Suppressor macrophage treated with lipopolysaccharide for 1 hour (primary cell): ENCODE measurements at regions not wholly inside any gene's neighbourhood (a gene's known extent, or its start where the extent isn't known, plus 50 kb on each side); places are given as distances from the start of the nearest gene placed in this dataset.
"Not testable (repeated sequence)": the region's sequence is repeated elsewhere in the genome, so short reads cannot be mapped to it uniquely, and the experiment has no call there.

Experiments
- DNase-seq, 3 donors: peaks; one replicate each; pipeline ENCODE4 v3.0.0-alpha.2; 2020 to 2022

DNA sequence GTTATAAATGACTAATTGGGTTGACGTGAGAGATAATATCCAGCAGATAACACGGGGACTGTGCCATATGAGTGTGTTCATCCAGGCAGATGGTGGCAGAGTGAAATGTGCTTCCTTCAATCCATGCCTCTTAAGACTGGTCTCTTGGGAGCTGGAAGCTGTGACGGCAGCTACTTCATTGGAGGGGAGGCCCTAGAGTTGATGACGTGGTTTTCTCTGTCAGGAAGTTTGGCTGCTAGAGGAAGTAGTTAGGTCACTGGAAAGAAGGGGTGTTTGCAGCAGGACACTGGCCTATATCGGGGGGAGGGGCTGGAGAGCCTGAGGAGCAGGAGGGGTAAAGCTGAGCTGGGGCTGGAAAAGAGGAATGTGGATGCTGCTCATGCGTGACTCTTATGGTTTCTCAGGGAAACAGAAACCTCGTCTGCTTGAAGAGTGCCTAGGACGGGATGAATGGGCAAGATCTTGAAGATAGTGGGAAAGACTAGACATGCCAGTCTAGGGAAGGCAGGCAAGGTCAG, 3051.6 kb downstream of the RPIA start:
- peak; percentile 4 to 56 (median 52) for DNase-seq

DNA sequence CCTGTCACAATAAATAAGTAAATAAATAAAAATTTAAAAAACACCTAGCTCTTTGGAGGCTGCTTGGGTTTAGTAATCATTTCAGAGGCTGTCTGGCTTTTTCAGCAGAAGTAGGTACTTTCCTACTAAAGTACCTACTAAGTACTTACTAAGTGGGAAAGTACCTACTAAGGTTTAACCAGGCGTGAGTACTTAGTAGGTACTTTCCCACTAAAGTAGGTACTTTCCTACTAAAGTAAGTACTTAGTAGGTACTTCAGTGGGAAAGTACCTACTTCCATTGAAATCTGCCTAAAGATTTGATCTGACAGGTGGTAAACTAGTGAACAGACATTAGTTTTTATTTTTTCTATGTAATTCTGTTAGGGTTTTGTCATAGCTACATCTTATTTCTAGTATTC, 3052.4 kb downstream of the RPIA start:
- DNase-seq = peak in 2 of 3 donors; percentile 18 to 26

DNA sequence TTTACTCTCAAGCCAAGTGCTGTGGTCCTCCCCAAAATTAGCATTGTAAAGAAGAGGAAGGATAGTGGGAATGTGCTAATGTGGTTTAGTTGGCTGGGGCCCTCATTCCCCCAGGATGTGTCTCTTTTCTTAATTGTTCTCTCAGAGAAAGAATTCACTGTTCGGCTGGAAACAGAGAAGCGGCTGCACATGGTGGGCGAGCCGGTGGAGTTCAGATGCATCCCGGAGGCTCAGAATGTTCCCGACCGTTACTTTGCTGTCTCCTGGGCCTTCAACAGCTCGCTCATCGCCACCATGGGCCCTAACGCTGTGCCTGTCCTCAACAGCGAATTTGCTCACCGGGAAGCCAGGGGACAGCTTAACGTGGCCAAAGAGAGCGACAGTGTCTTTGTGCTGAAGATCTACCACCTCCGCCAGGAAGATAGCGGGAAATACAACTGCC, 3053.2 kb downstream of the RPIA start:
- DNase-seq = not testable (repeated sequence)

DNA sequence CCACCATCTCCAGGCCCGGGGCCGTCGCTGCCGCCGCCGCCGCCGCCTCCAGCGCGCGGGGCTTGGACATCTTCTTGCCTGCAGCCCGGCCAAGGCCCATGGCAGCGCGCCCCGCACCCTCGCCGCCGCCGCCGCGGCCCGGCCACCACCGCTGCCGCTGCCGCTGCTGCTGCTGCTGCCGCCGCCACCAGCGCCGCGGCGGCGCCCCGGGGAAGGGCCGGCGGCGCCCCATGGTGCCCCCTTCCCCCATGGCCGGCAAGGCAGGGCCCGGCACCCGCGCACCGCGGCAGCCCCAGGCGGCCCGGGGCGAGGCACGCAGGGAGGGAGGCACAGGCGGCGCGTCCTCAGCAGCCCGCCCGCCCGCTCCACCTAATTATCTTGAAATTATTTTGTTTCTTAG, 3057.4 kb downstream of the RPIA start:
- peak in 1 of 3 donors; percentile 18 for DNase-seq

DNA sequence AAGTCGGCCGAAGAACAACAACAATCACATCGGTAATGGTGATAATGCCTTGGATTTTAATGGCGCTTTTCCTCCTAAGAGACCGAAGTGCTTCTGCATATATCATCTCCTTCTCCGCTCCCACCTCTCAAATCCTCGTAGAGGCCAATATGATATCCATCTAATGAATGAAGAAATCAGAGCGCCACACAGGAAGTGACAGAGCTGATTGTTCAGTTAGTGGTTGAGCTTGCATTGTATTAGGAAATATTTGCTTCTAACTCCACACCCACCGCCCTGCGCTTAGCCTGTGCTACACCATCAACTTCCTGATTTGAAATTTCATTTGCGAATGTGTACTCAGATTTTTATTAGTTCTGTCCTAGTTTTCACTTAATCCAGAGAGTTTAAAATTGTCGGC, 3058.2 kb downstream of the RPIA start:
- DNase-seq = peak in 2 of 3 donors; percentile 54 to 58

DNA sequence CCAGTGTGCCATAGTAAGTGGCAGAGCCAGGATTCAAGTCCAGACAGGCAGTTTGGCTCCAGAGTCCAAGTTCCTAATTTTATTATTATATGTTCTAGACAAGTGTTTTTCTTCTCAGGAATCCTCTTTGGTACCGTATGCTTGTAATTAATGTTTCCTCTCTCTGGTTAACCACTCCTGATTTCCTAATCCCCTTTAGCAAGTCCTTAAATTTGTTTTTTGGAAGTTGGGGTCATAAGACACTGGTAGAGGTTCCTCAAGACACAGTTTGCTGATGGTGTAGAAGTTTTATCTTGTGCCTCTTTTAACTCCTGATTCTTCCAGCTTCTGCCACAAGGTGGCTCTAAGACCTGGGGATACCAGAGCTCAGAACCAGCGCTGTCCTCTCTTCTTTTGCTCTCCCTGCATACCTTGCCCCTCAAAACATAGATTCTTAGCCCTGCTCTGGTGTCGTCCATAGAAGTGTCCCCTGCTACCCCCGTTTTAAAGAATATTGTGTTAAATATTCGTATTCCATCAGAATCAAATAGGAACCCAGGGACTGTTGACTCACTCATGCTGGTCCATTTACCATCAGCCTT, 3068.0 kb downstream of the RPIA start:
- not testable (repeated sequence) for DNase-seq

DNA sequence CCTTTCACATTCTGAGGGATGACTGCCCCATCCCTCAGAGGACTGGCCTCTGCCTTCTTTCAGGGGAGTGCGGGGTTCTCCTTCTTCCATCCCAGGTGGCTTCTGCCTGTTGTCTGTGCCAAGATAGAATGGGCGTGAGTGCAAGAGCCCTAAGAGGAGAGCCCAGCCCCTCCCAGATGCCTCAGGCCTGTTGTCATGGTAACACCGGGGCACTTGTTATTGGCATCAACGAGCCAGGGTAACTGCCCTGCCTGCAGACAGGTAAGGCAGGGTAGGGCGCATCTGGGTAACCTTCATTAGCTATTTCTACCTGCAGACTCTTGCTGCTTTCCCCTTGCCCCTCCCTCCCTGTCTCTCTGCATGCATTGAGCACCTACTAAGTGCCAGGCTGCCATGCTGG, 3069.2 kb downstream of the RPIA start:
- DNase-seq = not testable (repeated sequence)

DNA sequence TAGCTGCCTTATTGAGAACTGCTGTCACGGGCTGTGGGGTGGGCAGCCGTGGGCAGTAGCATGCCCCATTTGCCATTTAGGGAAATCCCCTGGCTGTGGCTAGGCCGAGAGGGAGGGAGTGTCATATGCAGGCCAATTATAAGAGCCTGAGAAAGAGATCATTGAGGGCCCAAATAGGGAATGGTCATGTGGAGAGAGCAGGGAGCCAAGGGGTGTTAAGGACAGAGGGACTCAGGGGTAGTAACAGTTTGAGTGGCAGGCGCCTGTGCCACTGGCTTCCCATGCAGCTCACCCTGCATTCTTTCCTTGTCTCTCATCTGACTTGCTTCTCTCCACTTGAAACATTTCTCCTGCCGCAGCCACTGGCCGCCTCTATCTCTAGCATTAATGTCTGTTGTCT, 3070.8 kb downstream of the RPIA start:
- DNase-seq = not testable (repeated sequence)

DNA sequence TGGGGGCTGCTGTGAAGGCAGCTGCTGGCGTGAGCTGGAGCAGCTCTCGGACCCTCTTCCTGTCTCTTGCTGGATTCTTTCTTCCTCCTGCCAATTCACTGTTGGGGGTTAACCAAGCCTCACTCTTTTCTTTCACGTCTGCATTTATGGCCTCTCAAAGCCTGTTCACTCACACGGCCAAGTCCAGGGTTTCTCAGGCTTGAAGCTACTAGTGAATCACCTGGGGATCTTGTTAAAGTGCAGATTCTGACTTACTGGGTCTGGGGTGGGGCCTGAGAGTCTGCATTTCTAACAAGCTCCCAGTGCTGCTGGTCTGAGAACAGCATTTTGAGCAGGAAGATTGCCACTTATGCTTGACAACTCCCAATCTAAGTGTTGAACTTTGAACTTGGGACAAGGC, 3072.2 kb downstream of the RPIA start:
- DNase-seq = not testable (repeated sequence)

DNA sequence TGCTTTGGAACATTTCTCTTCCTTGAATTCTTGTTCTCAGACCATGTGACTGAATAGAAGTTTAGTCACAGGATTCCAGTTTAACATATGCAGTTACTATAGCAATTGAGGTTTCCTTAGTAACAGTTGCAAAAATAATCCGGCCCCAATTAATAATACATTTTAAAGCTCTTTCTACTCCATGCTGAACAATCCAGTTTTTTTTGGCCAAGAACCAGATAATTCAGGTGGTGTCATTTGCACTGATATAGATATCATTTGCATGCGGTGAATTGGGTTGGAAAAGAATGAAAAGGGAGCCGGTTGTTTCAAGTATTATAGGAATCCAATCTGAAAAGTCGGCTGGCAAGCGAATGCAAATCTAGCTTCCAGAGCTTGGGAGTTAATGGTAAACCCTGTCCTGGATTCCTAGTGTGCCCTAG, 3073.1 kb downstream of the RPIA start:
- DNase-seq = not testable (repeated sequence)

DNA sequence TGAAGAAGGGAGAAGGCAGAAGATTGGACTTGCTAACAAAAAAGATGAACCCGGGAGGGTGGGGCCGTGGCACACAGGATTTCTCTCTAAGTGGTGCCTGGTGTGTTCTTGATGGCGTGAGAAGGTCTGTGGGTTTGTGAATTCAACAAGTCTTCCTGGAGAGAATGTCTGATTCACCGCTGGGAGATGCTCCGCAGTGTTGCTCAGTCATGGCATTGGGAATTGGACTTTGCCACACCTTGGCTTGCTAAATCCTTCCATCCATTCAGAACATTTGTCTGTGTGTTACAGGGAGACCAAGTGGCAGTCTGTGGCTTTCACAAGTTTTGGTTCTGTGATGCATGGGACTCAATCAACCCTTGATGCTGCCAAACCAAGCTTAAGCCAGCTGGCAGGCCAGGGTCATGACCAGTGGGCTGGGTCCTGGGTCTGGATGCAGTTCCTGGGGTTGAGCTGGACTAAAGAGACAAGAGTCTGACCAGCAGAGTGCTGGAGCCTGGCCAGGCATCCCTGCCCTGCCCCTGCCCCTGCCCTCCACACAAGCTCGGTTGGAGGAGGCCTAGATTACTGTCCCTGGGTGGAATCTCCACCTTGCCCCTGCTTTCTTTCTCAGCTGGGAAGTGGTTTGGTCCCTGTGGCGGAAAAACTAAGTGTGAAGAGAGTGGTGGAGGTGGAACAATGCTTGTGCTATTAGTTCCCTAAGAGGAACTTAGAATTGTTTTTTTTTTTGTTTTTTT, 3073.7 kb downstream of the RPIA start:
- not testable (repeated sequence) for DNase-seq

DNA sequence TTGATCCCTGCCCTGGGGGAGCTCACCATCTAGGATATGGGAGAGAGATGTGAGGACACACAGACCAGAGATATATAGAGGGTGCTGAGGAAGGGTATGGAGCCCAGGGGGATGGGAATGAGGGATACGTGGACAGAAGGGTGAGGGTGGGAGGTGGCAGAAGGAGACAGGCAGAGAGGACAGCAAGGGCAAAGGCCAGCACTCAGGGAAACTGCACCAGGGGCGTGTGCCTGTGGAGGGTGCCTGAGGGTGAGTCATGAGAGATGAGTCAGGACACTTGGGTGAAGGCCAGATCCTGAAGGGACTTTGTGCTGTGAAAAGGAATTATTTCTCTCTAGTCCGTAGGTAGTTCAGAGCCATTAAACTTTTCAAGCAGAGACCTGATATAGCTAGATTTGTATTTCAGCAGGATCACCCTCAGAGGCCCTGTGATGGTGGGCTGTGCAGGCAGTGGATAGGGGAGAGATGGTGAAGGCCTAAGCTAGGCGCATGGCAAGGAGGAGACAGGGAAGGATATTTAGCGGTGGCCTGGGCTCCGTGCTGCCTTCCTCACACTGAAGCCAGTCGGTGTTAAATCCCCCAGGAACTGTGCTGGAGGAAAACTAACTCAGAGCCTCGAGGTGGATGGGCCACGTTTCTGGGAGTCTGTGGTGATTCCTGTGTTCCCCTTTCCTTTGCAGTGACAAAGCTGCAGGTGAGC, 3075.0 kb downstream of the RPIA start:
- DNase-seq = peak; percentile 77 to 89 (median 86)

DNA sequence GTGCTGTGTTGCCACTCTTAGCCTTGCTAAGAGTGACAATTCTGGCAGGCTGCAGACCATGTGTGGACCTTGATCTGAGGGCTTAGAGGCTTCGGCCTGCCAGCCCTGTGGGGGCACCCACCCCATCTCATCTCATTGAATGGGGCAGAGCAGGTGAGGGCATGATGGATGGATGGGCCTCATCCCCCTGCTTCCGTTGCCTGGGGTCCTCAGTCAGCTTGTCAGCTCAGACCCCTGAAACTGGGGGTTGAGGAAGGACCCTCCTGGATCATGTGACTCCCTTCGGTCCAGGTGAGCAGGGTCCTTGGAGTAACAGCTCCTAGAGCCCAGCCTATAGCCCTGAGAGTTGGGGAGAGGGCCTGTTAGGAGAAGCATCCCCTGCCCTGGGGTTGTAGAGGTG, 3076.8 kb downstream of the RPIA start:
- not testable (repeated sequence) for DNase-seq

DNA sequence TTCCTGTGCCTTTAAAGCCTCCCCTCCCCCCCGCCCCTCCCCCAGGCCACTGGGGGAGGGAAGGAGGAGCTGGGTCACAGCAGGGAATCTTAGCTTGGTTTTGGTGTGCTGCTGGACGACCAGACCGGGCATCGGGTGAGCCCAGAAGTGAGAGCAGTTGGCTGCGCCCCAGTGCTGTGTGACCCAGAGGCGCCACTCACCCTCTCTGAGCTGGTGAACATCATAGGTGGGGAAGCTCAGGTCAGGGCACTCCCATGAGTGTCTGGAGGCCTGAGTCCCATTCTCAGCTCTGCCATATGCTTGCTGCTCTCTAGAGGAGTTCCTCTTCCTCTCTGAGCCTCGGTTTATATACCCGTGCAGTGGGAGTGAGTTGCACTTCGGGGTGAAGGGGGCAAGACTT, 3077.5 kb downstream of the RPIA start:
- not testable (repeated sequence) for DNase-seq

DNA sequence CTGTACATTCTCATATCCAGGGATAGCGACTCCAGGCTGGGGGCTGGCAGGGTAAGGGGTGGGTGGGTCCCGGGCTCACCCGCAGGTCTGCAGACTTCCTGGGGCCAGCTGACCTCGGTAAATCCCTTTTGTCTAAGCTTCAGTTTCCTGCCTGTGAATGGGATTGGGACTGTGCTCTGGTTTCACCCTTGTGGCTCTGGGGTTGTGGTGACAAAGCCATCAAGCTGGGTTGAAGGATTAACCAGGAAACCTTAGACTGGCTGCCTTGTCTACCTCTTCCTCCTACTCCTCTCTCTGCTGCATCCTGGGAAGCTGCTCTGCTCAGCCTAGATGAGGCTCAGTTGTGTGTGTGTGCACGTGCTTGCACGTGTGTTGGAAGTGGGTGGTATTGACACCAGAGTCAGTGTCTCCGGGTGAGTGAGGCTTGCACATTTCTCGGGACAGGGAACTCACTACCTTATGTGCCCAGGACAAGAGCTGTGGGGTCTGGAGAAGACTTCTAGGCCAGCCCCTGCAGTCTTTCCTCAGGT, 3078.6 kb downstream of the RPIA start:
- not testable (repeated sequence) for DNase-seq

DNA sequence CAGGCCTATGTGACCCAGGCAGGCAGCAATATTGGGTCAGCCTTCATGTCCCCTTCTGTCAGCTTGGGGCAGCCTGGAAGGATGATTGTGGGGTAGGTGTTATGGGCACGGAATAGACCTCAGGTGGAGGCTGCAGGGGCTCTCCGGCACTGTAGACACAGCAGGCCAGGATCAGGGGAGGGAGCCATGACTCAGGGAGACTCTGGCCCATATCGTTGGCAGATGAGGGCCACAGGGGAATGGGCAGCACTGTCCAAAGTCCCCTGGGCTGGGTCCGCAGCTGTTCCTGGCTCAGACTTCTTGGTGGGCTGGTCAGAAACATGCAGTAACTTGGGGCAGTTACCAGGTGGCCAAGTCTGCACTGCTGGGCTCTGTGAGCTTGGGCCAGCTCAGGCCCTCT, 3080.1 kb downstream of the RPIA start:
- not testable (repeated sequence) for DNase-seq

DNA sequence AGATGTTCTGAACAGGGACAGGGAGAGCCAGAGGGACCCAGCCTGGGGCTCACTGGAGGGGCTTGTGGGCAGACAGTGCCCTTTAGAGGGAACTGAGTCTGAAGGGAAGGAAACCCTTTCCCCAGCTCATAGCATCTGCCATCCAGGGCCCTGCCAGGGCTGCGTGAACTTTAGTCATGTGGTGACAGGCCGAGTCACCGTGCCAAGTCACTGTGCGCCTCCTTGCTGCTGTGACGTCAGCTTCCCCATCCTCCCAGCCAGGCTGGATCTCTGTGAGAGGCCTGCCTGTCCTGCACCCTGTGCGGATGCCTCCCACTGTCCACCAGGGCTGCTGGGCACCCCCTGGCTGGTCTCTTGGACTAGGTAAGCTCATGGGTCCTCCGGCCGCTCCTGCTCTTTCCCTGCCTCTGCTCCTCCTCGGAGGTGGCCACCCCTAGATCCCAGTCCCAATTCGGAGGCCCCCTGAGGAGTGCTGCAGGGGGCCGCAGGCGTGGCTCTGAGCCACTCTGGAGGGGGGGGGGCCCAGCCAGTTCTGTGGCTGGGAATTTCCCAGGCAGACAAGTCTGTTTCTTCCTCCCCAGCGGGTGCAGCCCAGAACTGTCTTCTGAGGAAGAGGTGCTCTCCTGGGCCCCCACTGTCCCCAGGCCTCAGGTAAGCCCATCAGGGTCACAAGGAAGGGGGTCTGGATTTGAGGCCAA, 3080.9 kb downstream of the RPIA start:
- peak; percentile 55 to 78 (median 75) for DNase-seq

DNA sequence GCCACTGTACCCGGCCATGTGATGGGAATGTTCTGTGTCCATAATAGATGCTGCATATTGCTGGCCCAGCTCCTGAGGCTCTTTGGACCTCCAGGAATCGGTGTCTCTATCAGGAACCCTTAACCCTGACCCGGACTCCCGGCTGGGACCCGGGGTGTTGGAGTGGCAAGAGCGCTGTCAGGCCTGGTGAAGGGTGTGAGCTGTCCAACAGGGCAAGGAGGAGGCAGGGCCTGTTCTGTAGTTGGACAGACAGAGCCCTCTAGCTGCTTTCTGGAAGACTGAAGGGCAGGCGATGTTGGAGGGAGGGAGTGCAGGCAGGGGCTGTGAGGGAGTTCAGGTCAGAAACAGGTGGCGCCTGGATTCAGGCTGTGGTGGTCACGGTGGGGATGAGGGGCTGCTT, 3082.3 kb downstream of the RPIA start:
- not testable (repeated sequence) for DNase-seq

DNA sequence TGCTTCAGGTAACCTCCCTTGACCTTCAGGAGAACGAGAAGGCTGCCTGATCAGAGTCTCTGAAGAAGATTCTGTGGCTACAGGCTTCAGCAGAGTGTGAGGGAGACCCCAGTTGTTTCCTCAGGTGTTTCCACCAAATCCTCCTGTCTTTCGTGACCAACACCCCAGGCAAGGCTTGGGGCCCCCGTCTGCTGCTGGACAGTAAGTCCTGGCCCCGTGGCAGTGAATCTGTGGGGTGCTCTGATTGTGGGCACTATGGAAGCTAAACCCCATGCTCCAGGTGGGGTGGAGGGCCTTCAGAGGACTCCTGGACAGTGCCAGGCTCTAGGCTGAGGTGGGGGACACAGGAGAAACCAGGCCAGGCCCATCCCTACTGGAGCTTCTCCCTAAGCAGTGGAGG, 3083.7 kb downstream of the RPIA start:
- DNase-seq = not testable (repeated sequence)

DNA sequence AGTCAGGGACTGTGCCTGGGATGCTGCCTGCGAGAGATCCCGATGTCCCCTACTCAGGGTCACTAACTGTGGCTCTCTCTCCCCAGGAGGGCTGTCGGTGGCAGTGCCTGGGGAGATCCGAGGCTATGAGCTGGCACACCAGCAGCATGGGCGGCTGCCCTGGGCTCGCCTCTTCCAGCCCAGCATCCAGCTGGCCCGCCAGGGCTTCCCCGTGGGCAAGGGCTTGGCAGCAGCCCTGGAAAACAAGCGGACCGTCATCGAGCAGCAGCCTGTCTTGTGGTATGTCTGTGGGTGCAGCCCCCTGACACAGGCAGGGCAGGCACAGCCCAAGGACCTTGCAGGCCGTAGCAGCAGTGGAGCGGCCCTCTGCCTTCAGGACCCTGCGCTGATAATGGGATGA, 3088.9 kb downstream of the RPIA start:
- not testable (repeated sequence) for DNase-seq

DNA sequence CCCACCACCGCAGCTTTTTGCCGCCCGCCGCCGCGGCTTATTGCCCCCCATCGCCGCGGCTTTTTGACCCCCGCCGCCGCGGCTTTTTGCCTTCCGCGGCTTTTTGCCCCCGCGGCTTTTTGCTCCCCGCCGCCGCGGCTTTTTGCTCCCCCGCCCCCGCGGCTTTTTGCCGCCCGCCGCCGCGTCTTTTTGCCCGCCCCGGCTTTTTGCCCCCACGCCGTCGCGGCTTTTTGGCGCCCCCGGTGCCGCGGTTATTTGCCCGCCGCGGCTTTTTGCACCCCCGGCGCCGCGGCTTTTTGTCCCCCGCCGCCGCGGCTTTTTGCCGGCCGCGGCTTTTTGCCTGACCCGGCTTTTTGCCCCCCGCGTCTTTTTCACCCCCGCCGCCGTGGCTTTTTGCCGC, 3061.8 kb upstream of the TEKT4 start:
- not testable (repeated sequence) for DNase-seq
